Liver (tissue), 3 donors: ENCODE measurements at regions not wholly inside any gene's neighbourhood (a gene's known extent, or its start where the extent isn't known, plus 50 kb on each side); places are given as distances from the start of the nearest gene placed in this dataset.

Experiments
- CTCF ChIP-seq: fragments of 150-350 bp; IDR thresholded peaks from 2 replicates; pipeline ENCODE4 v1.5.1; 2017; ENCODE audit warnings: improper control_type of control experiment, low read depth, low read length; ENCODE audit not compliant: missing input control
- MAX ChIP-seq: IDR thresholded peaks from 2 replicates; pipeline ENCODE4 v1.6.1; 2016; ENCODE audit warnings: antibody characterized with exemption
- RAD21 ChIP-seq, 2 donors: IDR thresholded peaks; 2 replicates each; pipeline ENCODE4 v1.6.1; 2016; ENCODE audit warnings: antibody characterized with exemption in 2 of 2, mild to moderate bottlenecking in 2 of 2
- REST ChIP-seq: IDR thresholded peaks from 2 replicates; pipeline ENCODE4 v1.6.1; 2016; ENCODE audit warnings: antibody characterized with exemption, mild to moderate bottlenecking
- YY1 ChIP-seq: IDR thresholded peaks from 2 replicates; pipeline ENCODE4 v1.6.1; 2016; ENCODE audit warnings: antibody characterized with exemption, mild to moderate bottlenecking
- donor health status: healthy.
- donor health status: healthy.

- TF ChIP-seq CTCF: no peak
- no peak for TF ChIP-seq MAX
- TF ChIP-seq YY1: no peak
- TF ChIP-seq REST: no peak
- TF ChIP-seq RAD21 (IDR thresholded peaks at IDR 0.05): no peak
Measured at GRCh38 chr3:159250961-159251360, 449.1 kb downstream of the MFSD1 start.
